Fibroblast of villous mesenchyme (primary cell): ENCODE measurements at regions not wholly inside any gene's neighbourhood (a gene's known extent, or its start where the extent isn't known, plus 50 kb on each side); places are given as distances from the start of the nearest gene placed in this dataset.
"Not testable (repeated sequence)": the region's sequence is repeated elsewhere in the genome, so short reads cannot be mapped to it uniquely, and the experiment has no call there.

Experiments used
- DNase-seq: peaks from one replicate; pipeline ENCODE4 v3.0.0-alpha.2; 2010; ENCODE audit warnings: low read depth
- H3K4me3 ChIP-seq: 2 replicates; pipeline ENCODE4 v1.5.1; 2011; ENCODE audit warnings: low read depth, mild to moderate bottlenecking, low read length
- TF ChIP-seq, protein P1 (sequence below): IDR thresholded peaks from 2 replicates; pipeline ENCODE4 v1.5.1; 2012; ENCODE audit warnings: low read depth, mild to moderate bottlenecking, low read length; ENCODE audit not compliant: insufficient read depth

DNA sequence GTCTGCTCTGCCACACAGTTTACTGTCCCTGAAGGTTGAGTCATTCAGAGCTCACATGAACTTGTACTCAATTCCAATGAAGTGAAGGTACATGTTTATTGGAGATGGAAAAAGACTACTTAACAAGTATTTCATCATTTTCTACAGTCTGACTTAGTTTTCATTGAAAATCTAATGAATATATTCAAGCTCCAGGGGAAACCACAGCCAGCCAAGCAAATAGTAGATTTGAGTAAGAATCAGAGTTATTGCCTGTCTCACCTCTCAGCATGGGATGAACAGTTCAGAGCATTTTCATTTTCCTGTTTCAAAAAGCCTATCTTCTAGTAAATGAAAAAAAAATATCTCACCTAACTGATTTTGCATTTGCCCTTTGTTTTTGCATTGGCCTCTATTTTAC is 1249.4 kb upstream of the DIAPH2 start:
- DNase-seq = no peak
- no peak overlapping the region for H3K4me3 ChIP-seq
- TF ChIP-seq, protein P1, sequence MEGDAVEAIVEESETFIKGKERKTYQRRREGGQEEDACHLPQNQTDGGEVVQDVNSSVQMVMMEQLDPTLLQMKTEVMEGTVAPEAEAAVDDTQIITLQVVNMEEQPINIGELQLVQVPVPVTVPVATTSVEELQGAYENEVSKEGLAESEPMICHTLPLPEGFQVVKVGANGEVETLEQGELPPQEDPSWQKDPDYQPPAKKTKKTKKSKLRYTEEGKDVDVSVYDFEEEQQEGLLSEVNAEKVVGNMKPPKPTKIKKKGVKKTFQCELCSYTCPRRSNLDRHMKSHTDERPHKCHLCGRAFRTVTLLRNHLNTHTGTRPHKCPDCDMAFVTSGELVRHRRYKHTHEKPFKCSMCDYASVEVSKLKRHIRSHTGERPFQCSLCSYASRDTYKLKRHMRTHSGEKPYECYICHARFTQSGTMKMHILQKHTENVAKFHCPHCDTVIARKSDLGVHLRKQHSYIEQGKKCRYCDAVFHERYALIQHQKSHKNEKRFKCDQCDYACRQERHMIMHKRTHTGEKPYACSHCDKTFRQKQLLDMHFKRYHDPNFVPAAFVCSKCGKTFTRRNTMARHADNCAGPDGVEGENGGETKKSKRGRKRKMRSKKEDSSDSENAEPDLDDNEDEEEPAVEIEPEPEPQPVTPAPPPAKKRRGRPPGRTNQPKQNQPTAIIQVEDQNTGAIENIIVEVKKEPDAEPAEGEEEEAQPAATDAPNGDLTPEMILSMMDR = no peak

DNA sequence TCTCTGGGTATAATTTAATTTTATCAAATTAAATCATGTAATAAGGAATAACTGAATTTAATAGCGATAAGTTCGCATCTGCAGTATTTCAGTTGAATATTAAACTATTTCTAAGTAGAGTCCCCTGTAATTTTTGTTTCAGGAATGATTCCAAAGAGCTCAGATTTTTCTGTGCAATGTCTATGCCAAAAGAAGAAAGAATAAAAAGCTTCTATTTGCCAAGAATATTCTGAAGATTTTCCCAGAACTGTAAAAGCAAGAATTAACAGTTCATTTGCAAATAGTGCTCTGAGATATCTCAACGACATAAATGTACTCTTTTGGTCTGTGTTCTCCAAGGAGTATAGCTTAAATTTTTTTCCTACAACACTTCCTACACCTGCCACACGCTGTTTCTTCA is 1242.8 kb upstream of the DIAPH2 start:
- H3K4me3 ChIP-seq = no peak overlapping the region
- DNase-seq = no peak
- TF ChIP-seq, protein P1 = no peak

DNA sequence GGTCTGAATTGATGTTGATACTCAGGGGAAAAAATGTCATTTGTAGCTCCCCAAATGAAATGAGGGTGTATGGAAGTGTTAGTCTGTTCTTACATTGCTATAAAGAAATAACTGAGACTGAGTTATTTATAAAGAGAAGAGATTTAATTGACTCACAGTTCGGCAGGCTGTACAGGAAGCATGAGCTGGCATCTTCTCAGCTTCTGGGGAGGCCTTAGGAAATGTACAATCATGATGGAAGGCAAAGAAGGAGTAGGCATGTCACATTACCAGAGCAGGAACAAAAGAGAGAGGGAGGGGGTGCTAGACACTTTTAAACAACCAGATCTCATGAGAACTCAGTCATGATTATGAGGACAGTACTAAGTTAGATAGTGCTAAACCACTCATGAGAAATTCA is 1199.9 kb upstream of the DIAPH2 start:
- H3K4me3 ChIP-seq = no peak overlapping the region
- DNase-seq = no peak
- TF ChIP-seq, protein P1 = no peak

DNA sequence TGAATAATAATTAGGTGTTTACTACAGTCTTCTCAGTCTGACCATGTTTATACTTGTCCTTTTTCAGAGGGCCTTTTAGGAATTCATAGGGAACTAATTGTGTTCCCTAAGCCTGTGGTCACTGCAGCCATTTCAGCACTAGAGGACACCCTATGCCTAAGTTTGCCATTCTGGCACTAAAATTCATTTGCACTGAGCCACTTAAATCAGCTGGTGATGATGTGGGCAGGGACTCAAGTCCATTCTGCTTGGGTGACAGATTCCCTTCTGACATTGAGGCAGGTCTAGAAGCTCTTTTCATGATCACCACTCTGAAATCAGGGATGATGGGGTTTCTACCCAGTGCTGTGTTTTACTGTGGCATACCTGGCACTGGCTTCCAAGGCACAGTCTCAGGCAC is 1178.9 kb upstream of the DIAPH2 start:
- TF ChIP-seq, protein P1 = no peak
- H3K4me3 ChIP-seq = no peak overlapping the region
- no peak for DNase-seq

DNA sequence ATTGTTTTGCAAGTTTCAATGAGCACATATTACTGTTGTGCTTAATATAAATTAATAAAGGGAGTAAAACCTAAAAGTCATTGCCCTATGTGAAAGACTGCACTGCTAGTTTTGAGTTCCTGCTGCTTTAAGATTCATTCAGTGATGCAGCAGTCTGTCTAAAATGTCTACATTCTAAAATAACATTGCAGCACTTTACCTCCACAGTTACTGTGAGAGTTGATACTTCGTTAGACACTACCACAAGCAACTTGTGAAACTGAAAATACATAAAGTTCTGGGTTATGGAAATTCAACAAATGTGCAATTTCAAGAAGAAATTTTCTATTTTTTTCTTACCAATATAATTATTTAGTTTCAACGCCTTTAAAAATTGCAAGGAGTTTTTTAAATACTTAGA is 1175.2 kb upstream of the DIAPH2 start:
- DNase-seq = no peak
- no peak overlapping the region for H3K4me3 ChIP-seq
- TF ChIP-seq, protein P1 = no peak

DNA sequence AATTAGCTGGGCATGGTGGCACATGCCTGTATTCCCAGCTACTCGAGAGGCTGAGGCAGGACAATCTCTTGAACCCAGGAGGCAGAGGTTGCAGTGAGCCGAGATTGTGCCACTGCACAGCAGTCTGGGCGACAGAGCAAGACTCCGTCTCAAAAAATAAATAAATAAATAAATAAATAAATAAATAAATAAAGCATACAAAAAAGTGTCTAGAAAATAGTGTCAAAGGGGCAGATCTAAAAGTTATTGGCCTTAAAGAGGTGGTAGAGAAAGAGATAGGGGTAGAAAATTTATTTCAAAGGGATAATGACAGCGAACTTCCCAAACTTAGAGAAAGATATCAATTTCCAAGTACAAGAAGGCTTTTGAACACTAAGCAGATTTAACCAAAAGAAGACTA is 1160.6 kb upstream of the DIAPH2 start:
- H3K4me3 ChIP-seq, DNase-seq: not testable (repeated sequence)

DNA sequence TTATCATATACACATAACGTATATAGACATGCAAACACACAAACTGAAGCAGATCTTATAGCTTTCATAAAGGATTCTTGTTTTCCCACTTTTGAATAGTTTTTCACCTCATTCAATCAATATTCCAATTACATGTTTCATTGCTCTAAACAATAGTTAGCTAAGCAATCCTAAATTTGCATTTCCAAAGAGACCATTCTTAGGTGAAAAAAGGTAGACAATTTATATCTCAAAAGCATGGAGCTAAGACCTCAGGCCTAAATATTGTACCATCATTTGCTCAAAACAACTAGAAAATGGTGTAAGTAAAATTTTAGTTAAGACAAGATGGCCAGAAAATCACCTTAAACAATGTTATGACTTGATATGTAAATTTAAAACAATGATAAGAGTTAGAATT is 1148.5 kb upstream of the DIAPH2 start:
- no peak for DNase-seq
- TF ChIP-seq, protein P1 = no peak
- H3K4me3 ChIP-seq = no peak overlapping the region
